ENCODE measurements at regions not wholly inside any gene's neighbourhood (a gene's known extent, or its start where the extent isn't known, plus 50 kb on each side); places are given as distances from the start of the nearest gene placed in this dataset.

DNA sequence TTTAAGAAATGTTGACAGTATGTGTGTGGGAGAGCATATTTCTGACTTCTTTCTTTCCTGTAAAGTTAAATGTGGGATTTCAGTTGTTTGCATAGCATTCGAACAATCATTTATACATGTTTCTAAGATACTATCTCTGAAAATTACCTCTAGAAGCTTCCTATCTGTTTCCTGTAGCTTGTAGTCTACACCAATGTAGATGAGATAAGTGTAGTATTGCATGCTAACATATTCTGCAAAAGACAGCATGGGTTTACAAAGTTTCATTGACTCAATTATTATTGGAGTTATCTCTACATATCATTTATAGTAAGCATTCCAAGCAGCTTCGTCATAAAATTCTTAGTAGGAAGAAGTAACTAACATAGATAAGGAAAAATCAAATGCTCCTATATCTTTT is 98.9 kb upstream of the DPYD start:
- TF ChIP-seq JUND (IDR thresholded peaks at IDR 0.05; ENCODE audit: low read depth) = no peak
- in situ Hi-C loops (cut with HindIII; ENCODE audit: low pct_unique_long_range_greater_than_20kb, low sequenced_read_pairs) = no loop called here
- DNase-seq (ENCODE audit: low read depth in 1 of 2, low spot score in 1 of 2) = no peak

DNA sequence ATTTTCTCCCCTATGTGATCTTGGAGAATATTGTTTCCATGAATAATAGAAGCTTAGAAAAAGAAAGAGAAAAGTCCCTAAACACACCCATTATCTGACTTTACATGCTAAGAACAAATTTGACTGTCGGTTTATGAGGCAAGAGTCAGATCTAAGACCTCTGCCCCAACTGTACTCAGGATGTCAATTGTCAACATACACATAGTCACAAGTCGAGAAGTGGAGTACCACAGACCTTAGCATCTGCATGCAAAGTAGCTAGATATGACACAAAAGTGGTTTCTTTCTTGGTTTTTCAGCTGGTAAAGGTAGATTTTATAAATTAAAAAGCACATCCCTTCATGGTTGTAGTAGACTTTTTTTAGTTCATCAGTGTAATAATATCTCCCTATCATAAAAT is 97.2 kb upstream of the DPYD start:
- no peak for DNase-seq (ENCODE audit: low read depth in 1 of 2, low spot score in 1 of 2)
- in situ Hi-C loops (cut with HindIII; ENCODE audit: low pct_unique_long_range_greater_than_20kb, low sequenced_read_pairs) = no loop called here
- TF ChIP-seq JUND (IDR thresholded peaks at IDR 0.05; ENCODE audit: low read depth) = no peak

GRCh38 chr1:98017184-98017583 is 96.3 kb upstream of the DPYD start:
- DNase-seq (ENCODE audit: low read depth in 1 of 2, low spot score in 1 of 2) = no peak
- in situ Hi-C loops (cut with HindIII; ENCODE audit: low pct_unique_long_range_greater_than_20kb, low sequenced_read_pairs) = no loop called here

DNA sequence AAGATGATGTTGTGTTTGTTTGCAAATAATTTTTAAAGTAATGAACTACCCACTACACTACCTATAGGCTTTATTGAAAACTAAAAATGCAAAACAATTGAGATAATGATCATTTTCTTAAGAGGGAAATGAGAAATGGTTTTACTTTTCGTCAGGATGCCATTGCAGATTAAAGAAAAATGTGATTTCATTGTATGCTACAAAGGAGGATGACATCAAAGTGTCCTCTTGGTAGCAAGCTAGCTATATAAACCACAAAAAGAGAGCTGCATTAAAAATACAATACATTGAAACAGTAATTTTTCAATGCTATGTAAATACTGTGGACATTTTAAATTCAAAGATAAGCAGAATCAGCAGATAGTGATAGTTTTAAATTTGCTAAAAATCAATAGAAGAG is 87.5 kb upstream of the DPYD start:
- in situ Hi-C loops (cut with HindIII; ENCODE audit: low pct_unique_long_range_greater_than_20kb, low sequenced_read_pairs) = no loop called here
- TF ChIP-seq JUND (IDR thresholded peaks at IDR 0.05; ENCODE audit: low read depth) = no peak
- no peak for DNase-seq (ENCODE audit: low read depth in 1 of 2, low spot score in 1 of 2)

More at GRCh38 chr1:98017184-98017583, 96.3 kb upstream of the DPYD start:
- no peak for TF ChIP-seq JUND (IDR thresholded peaks at IDR 0.05; ENCODE audit: low read depth)

DNA sequence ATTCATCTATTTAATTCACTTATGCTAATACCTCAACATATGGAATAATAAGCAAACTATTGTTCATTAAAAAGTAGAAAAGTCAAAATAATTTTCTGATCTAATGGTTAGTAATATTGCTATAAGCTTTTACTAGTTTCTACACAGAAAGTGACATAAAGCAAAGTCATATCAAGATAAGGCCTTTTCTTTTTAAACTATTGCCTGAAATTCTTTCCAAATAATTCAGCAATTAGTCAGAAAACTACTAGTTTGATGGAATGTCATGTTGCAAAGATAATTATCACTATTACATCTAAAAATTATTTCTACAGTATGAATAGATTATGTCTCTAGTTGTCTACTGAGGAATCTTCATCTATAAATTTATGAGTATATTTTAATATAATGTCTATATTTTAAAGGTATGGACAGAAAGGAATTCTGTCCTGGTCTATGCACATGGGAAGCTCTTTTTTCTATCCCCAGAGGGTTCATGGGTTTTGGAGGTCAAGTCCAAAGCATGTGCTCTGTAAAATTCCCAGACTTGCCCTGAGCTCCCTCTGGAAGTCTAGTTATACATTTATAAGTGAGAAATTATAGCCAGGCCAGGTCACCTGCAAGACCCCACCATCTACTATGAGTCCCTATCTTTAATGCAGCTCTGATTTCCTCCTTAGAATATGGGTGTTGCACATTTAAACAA is 84.6 kb upstream of the DPYD start:
- in situ Hi-C loops (cut with HindIII; ENCODE audit: low pct_unique_long_range_greater_than_20kb, low sequenced_read_pairs) = no loop called here
- DNase-seq (ENCODE audit: low read depth in 1 of 2, low spot score in 1 of 2) = no peak
- TF ChIP-seq JUND (IDR thresholded peaks at IDR 0.05; ENCODE audit: low read depth) = no peak

- TF ChIP-seq JUND (IDR thresholded peaks at IDR 0.05; ENCODE audit: low read depth) = no peak
- in situ Hi-C loops (cut with HindIII; ENCODE audit: low pct_unique_long_range_greater_than_20kb, low sequenced_read_pairs) = no loop called here
- DNase-seq (ENCODE audit: low read depth in 1 of 2, low spot score in 1 of 2) = no peak
Measured at GRCh38 chr1:98003442-98003841, 82.6 kb upstream of the DPYD start.

- DNase-seq (ENCODE audit: low read depth in 1 of 2, low spot score in 1 of 2) = no peak
- no peak for TF ChIP-seq JUND (IDR thresholded peaks at IDR 0.05; ENCODE audit: low read depth)
- in situ Hi-C loops (cut with HindIII; ENCODE audit: low pct_unique_long_range_greater_than_20kb, low sequenced_read_pairs) = no loop called here
Measured at GRCh38 chr1:98002288-98002687, 81.5 kb upstream of the DPYD start.

DNA sequence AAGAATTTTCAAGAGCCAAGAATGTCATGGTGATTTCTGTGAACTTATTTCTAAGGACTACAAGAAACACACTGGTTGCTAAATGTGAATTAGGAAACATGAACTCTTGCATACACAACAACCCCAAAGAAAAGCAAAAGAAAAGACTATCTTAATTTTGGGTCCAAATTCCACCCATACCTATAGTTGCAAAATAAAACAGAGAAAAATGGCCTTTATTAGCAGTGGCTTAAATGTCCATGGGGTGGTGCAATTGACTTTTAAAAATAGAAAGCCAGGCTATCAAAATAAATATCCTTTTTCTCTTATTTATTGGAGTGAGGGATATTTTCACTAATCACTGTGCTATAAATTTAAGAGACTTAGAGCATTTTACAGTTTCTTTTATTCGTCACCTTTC is 80.9 kb upstream of the DPYD start:
- in situ Hi-C loops (cut with HindIII; ENCODE audit: low pct_unique_long_range_greater_than_20kb, low sequenced_read_pairs) = no loop called here
- DNase-seq (ENCODE audit: low read depth in 1 of 2, low spot score in 1 of 2) = no peak

DNA sequence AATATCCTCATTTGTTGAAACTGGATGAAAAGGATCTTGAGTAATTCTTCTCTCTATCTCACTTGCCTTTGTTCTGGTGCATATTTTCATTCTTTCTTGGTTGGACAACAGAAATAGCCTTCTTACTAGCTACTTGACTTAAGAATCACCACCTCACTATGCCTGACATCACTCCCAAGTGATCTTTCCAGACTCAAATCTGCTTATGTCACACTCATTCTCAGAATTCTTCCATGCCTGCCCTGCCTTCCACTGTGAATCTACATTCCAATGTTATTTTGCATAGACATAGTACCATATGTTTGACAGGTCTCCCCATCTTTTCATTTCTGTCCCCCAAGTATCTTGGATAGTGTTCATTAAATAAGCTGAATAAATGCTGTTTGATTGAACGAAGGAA is 78.5 kb upstream of the DPYD start:
- no peak for DNase-seq (ENCODE audit: low read depth in 1 of 2, low spot score in 1 of 2)
- TF ChIP-seq JUND (IDR thresholded peaks at IDR 0.05; ENCODE audit: low read depth) = no peak
- in situ Hi-C loops (cut with HindIII; ENCODE audit: low pct_unique_long_range_greater_than_20kb, low sequenced_read_pairs) = no loop called here

More for the DNA sequence above, 80.9 kb upstream of the DPYD start:
- TF ChIP-seq JUND (IDR thresholded peaks at IDR 0.05; ENCODE audit: low read depth) = no peak

DNA sequence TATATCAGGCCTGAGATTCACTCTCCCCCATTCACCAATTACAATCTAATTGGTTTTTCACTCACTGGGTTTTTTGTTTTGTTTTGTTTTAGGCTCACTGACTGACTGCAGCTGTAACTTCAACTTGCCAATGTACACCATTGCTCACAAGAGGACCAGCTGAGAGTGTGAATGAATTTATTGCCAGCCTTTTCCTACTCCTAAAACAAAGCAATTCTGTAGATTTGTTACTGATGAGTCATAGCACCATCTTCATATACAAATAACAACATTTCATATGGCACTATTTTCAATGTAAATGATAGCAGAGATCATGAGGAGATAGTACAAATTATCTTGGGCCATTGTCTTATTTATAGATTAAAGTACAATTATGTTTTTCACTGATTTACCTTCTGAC is 76.0 kb upstream of the DPYD start:
- in situ Hi-C loops (cut with HindIII; ENCODE audit: low pct_unique_long_range_greater_than_20kb, low sequenced_read_pairs) = no loop called here
- DNase-seq (ENCODE audit: low read depth in 1 of 2, low spot score in 1 of 2) = no peak
- TF ChIP-seq JUND (IDR thresholded peaks at IDR 0.05; ENCODE audit: low read depth) = no peak

DNA sequence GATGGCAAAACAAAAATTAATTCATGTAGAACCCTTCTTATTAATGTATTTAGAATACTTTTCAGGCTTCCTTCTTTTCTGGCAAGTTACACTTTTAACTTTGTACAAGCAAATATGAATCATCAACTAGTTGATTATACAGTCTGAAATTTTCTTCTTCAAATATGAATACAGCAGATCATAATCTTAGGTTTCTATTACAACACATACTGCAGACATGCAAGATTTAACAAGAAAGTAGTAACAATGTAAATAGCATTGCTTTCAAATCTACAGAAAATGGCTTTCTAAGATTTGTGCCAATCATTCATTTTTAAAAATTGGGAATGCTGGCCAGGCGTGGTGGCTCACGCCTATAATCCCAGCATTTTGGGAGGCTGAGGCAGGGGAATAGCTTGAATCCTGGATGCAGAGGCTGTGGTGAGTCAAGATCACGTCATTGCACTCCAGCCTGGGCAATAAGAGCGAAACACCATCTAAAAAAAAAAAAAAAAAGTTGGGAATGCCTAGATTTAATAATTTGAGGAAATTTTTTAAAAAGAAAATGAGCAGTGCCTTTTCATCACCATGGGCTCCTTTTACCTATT is 68.4 kb upstream of the DPYD start:
- no peak for DNase-seq (ENCODE audit: low read depth in 1 of 2, low spot score in 1 of 2)
- TF ChIP-seq JUND (IDR thresholded peaks at IDR 0.05; ENCODE audit: low read depth) = no peak
- in situ Hi-C loops (cut with HindIII; ENCODE audit: low pct_unique_long_range_greater_than_20kb, low sequenced_read_pairs) = no loop called here

GRCh38 chr1:97986041-97987005 is 65.5 kb upstream of the DPYD start:
- in situ Hi-C loops (cut with HindIII; ENCODE audit: low pct_unique_long_range_greater_than_20kb, low sequenced_read_pairs) = no loop called here

DNA sequence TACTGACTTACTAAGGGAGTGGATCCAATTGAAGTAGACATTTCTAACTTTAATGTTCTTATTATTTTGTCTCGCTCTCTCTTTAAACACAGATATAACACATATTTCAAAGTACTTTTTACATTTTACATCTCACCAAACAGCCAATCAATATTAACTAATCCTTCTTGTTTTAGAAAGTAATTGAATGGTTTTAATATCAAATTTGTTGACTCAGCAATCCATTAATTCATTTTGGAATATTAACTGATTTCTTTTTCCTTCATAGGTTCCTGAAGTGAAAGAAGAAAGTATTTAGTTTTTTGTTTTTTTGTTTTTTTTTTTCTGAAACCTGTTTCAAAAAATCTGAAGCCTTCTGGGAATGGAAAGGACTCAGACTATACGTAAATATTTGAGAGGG is 62.3 kb upstream of the DPYD start:
- in situ Hi-C loops (cut with HindIII; ENCODE audit: low pct_unique_long_range_greater_than_20kb, low sequenced_read_pairs) = no loop called here
- no peak for DNase-seq (ENCODE audit: low read depth in 1 of 2, low spot score in 1 of 2)
- TF ChIP-seq JUND (IDR thresholded peaks at IDR 0.05; ENCODE audit: low read depth) = no peak

More at GRCh38 chr1:97986041-97987005, 65.5 kb upstream of the DPYD start:
- peak in 1 of 2 experiments; percentile 2 for DNase-seq (ENCODE audit: low read depth in 1 of 2, low spot score in 1 of 2)
- TF ChIP-seq JUND (IDR thresholded peaks at IDR 0.05; ENCODE audit: low read depth) = no peak

Data from T47D (cell line).